Muscle of leg (tissue), 3 donors: ENCODE measurements at regions not wholly inside any gene's neighbourhood (a gene's known extent, or its start where the extent isn't known, plus 50 kb on each side); places are given as distances from the start of the nearest gene placed in this dataset.
A peak's percentile ranks its signal among the peaks of the same experiment; 100 is the strongest.

ENCODE experiments used
- DNase-seq: peaks from one replicate; pipeline ENCODE4 v3.0.0; 2013
- H3K27ac ChIP-seq: one replicate; pipeline ENCODE4 v1.5.1; 2013; ENCODE audit warnings: mild to moderate bottlenecking, low read length, control low read depth
- H3K27me3 ChIP-seq: one replicate; pipeline ENCODE4 v1.6.1; 2013; ENCODE audit warnings: low read length; ENCODE audit not compliant: control insufficient read depth, insufficient read depth
- H3K36me3 ChIP-seq: one replicate; pipeline ENCODE4 v1.6.1; 2013; ENCODE audit warnings: low read length; ENCODE audit not compliant: control insufficient read depth, insufficient read depth
- H3K4me1 ChIP-seq: one replicate; pipeline ENCODE4 v1.6.1; 2013; ENCODE audit warnings: low read length; ENCODE audit not compliant: control insufficient read depth, insufficient read depth
- H3K4me3 ChIP-seq: one replicate; pipeline ENCODE4 v1.5.1; 2013; ENCODE audit warnings: low read length, control low read depth
- H3K9me3 ChIP-seq: replicated peaks from 2 replicates; pipeline ENCODE4 v1.6.1; 2013; ENCODE audit warnings: low read depth, low read length; ENCODE audit not compliant: control insufficient read depth
- WGBS: methylation state at CpG from one replicate; pipeline ENCODE4 v1.1.5; 2013; ENCODE audit warnings: missing lambda C conversion rate; ENCODE audit not compliant: insufficient coverage; 5-methylcytosine and 5-hydroxymethylcytosine counted together

DNA sequence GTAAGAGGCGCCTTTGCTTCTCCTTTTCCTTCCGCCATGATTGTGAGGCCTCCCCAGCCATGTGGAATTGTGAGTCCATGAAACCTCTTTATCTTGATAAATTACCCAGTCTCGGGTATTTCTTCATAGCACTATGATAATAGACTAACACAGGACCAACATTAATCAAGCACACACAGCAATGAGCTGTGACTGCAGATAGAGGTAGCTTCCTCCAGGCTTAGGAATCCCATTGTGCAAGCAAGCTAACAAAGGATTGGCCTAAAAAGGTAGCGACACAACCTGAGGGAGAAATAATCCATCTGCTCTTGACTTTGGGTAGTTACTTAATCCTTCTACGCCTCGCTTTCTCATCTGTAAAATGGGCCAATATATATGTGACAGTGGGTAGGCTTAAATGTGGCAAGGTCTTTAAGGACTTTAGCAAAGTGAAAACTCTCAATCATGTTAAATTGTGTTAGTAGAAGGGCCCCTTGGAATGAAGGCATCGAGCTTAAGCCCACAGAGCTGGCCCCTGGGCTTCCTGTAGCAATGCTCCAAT is 393.6 kb downstream of the SOX9 start:
- Histone ChIP-seq H3K4me3 (no peak overlapping the region), H3K27ac (no peak overlapping the region)
- whole genome bisulfite sequencing = 87% methylated on average over 6 of the region's 7 CpGs

DNA sequence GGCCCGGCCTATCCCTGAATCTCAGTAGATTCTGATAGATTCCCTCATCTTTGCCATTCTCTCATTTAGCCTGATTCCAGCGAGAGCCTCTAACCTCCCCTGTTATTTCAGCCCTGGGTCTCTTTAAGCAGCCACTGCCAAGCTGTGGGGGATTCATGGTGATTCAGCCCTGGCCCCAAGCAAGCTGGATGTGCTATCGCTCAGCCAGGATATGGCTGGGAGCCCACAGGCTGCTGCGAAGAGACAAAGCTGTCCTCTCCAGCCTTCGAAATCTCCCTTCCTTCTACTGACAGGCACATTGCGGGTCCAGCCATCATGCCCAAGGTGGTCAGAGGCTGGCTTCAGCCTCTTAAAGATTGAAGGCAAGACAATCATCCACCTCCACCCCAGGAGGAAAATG is 394.1 kb downstream of the SOX9 start:
- WGBS = 33% methylated on average over 6 of the region's 6 CpGs
- Histone ChIP-seq H3K9me3 (no peaks in the 10 kb centered on the region), H3K4me1 (peaks cover 19% of the 10 kb centered on the region), H3K36me3 (no peaks in the 10 kb centered on the region), H3K4me3 (no peak overlapping the region), H3K27me3 (peaks cover 10% of the 10 kb centered on the region), H3K27ac (no peak overlapping the region)
- peak; percentile 69 for DNase-seq

More for the DNA sequence above, 393.6 kb downstream of the SOX9 start:
- DNase-seq = no peak
- Histone ChIP-seq H3K9me3 (no peaks in the 10 kb centered on the region), H3K27me3 (peaks cover 10% of the 10 kb centered on the region), H3K4me1 (peaks cover 19% of the 10 kb centered on the region), H3K36me3 (no peaks in the 10 kb centered on the region)

- no peaks in the 10 kb centered on the region for H3K9me3 ChIP-seq
- peak; percentile 67 for DNase-seq
- H3K36me3 ChIP-seq = no peaks in the 10 kb centered on the region
- H3K27ac ChIP-seq = no peak overlapping the region
- peaks cover 10% of the 10 kb centered on the region for H3K27me3 ChIP-seq
- peaks cover 19% of the 10 kb centered on the region for H3K4me1 ChIP-seq
- H3K4me3 ChIP-seq = no peak overlapping the region
- WGBS = 65% methylated on average over 4 of the region's 13 CpGs
Observed at GRCh38 chr17:72515291-72516065, 394.7 kb downstream of the SOX9 start.

GRCh38 chr17:72516772-72517399 is 396.1 kb downstream of the SOX9 start:
- H3K9me3 ChIP-seq = no peaks in the 10 kb centered on the region
- no peaks in the 10 kb centered on the region for H3K36me3 ChIP-seq
- H3K4me1 ChIP-seq = peaks cover 19% of the 10 kb centered on the region
- H3K27me3 ChIP-seq = peaks cover 10% of the 10 kb centered on the region
- 34% methylated on average over 7 of the region's 15 CpGs for WGBS
- no peak overlapping the region for H3K27ac ChIP-seq
- no peak overlapping the region for H3K4me3 ChIP-seq
- DNase-seq = no peak

DNA sequence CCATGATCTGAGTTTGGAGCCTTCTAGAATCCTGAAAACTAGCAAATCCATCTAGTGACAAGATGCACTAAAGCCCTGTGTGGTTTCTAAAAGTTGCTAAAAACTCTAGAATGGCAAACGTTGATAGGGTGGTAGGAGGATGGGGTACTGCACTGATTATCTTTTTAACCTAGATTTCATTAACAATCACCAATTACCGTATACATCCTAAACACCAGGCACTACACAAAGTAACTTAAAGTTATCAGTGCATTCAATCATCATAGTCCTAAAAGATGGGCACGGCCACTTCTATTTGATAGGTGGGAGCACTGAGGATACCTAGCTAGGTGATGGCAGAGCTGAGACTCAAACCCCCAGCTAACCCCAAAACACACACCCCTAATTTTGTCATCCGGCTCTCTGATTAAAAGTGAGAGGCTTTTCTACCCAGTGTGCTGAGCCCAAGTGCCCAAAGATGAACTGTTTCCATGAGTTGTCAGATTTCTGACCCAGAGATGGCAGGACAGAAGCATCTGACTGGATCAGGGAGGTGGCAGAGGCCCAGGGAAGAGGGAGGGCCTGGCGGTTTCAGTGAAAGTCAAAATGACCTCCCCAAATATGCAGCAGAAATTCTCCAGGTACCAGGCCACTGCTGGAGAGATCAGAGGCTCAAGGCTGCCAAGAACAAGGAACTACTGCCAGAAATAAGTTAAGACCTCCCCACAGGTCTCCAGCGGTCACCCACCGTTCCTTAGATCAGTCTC is 396.8 kb downstream of the SOX9 start:
- Histone ChIP-seq H3K4me3 (no peak overlapping the region), H3K9me3 (no peaks in the 10 kb centered on the region), H3K36me3 (no peaks in the 10 kb centered on the region), H3K4me1 (peaks cover 19% of the 10 kb centered on the region), H3K27ac (no peak overlapping the region), H3K27me3 (peaks cover 10% of the 10 kb centered on the region)
- WGBS = no CpG with 5 or more reads among the region's 7 CpGs
- DNase-seq = no peak

DNA sequence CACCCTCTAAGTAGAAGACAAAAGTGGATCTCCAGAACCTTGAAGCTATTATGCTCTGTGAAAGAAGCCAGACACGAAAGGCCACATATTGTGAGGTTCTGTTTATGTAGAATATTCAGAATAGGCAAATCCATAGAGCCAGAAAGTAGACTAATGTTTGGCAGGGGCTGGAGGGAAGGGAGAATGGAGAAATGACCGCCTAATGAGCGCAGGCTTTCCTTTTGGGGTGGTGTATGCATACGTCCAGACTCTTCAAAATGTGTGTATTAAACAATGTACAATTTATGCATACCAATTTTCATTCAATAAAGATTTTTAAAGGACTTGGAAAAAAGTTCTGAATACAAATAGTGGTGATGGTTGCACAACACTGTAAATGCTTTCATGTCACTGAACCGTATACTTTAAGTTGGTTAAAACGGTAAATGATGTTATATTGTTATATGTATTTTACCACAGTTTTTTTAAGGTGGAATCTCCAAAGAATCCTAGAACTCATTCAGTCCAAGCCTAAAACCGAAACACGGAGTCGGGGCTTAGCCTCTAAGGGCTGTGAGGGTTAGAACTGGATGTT is 397.4 kb downstream of the SOX9 start:
- Histone ChIP-seq H3K36me3 (no peaks in the 10 kb centered on the region), H3K4me1 (peaks cover 19% of the 10 kb centered on the region), H3K9me3 (no peaks in the 10 kb centered on the region), H3K4me3 (no peak overlapping the region), H3K27me3 (peaks cover 10% of the 10 kb centered on the region), H3K27ac (no peak overlapping the region)
- 100% methylated on average over 1 of the region's 9 CpGs for WGBS
- no peak for DNase-seq

DNA sequence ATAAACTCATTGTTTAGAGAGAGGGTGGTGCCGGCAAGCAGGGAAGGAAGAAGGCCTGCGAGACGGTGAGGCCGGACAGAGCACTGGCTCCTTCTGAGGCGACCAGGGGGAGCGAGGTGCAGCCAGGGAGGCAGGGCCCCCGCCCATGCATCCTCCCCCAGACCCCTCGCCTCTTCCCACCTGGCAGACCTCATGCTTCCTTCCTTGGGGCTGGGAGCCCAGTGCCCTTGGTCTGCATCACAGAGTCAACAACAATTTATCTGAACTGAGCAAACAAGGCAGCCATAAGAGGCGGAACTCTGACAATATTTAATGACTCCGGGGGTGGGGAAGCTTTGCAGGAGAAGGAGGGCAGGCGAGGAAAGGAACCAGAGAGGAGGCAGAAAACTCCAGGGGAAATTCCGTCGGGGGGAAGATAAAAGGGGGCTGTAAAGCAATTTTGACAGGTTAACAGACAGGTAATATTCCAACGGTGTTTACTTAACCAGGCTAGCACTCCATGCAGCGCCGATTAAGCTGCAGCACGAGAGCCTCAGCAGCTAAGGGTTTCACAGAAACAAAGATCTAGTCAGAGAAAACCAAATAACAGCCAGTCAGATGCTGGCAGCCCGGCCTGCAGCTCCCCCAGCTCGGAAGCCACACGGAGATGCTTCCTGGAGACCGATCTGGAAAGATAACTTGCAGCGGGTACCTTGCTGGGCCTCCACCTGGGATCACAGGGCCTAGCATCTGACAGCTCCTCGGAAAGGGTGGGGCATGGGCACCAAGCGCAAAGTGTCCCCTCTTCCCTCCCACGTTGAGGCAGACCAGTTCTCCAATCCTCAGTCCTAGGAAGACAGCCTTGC is 398.2 kb downstream of the SOX9 start:
- no peak for DNase-seq
- peaks cover 10% of the 10 kb centered on the region for H3K27me3 ChIP-seq
- WGBS = 43% methylated on average over 20 of the region's 25 CpGs
- H3K36me3 ChIP-seq = no peaks in the 10 kb centered on the region
- peaks cover 19% of the 10 kb centered on the region for H3K4me1 ChIP-seq
- H3K4me3 ChIP-seq = no peak overlapping the region
- H3K27ac ChIP-seq = no peak overlapping the region
- no peaks in the 10 kb centered on the region for H3K9me3 ChIP-seq

DNA sequence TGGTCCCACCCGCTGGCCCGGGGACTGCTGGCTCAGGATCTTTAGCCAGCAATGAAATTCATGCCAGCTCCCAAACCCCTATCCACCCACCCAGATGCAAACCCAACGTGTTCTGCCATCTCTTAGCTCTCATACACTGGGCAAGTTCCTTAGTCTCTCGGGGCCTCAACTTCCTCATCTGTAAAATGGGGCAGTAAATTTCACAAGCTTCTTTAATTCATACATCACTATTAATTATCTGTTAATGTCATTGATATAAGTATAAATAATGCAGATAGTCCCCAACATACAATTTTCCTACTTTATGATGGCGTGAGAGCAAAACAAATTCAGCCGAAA is 398.7 kb downstream of the SOX9 start:
- Histone ChIP-seq H3K9me3 (no peaks in the 10 kb centered on the region), H3K36me3 (no peaks in the 10 kb centered on the region), H3K4me1 (peaks cover 18% of the 10 kb centered on the region), H3K27ac (no peak overlapping the region), H3K27me3 (peaks cover 10% of the 10 kb centered on the region), H3K4me3 (no peak overlapping the region)
- no CpG with 5 or more reads among the region's 6 CpGs for WGBS
- DNase-seq = no peak

- no peak overlapping the region for H3K4me3 ChIP-seq
- H3K9me3 ChIP-seq = no peaks in the 10 kb centered on the region
- peaks cover 8% of the 10 kb centered on the region for H3K4me1 ChIP-seq
- H3K27ac ChIP-seq = no peak overlapping the region
- no peaks in the 10 kb centered on the region for H3K36me3 ChIP-seq
- whole genome bisulfite sequencing = 74% methylated on average over 4 of the region's 7 CpGs
- peaks cover 6% of the 10 kb centered on the region for H3K27me3 ChIP-seq
- DNase-seq = no peak
Observed at GRCh38 chr17:72520665-72521303, 400.0 kb downstream of the SOX9 start.
